GM19193 (cell line): ENCODE measurements at regions not wholly inside any gene's neighbourhood (a gene's known extent, or its start where the extent isn't known, plus 50 kb on each side); places are given as distances from the start of the nearest gene placed in this dataset.

Experiments
- POLR2A ChIP-seq: IDR thresholded peaks from 4 replicates; pipeline ENCODE4 v1.6.1; 2011; ENCODE audit not compliant: insufficient read depth, insufficient read length; ENCODE audit errors: extremely low read depth

GRCh38 chr16:87014112-87014511 is 303.1 kb downstream of the C16orf95 start:
- TF ChIP-seq POLR2A, result no peak

GRCh38 chr16:87015021-87015420 is 302.2 kb downstream of the C16orf95 start:
- no peak for TF ChIP-seq POLR2A

GRCh38 chr16:87016046-87017035 is 300.9 kb downstream of the C16orf95 start:
- TF ChIP-seq POLR2A, result no peak

DNA sequence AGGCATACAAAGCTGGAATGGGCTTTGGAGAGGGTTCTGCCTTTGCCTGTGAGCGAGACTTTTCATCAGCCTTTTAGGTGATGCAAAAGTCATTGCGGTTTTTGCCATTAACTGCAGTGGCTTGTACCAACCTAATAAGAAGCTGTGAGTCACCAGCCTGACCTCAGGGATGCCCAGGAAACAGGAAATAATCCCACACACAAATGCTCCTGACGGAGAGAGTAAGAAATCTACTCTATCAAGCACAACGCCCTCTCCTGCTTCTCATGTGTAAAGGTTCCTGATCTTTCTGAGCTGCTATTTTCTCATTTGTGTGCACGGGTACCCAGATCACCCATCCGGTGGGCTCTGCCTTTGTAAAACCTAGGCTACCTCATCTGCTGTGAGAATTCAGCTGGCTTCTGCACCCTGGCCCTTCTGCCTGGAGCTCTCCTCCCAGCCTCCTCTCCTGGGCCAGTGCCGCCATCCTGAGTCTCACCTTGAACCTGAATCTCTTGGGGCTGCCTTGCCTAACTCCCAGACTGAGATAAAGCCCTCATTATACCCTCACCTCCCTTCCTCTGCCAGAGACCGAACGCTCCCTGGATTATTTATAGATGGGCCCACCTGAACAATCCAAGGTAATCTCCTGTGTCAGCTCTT is 299.7 kb downstream of the C16orf95 start:
- no peak for TF ChIP-seq POLR2A

DNA sequence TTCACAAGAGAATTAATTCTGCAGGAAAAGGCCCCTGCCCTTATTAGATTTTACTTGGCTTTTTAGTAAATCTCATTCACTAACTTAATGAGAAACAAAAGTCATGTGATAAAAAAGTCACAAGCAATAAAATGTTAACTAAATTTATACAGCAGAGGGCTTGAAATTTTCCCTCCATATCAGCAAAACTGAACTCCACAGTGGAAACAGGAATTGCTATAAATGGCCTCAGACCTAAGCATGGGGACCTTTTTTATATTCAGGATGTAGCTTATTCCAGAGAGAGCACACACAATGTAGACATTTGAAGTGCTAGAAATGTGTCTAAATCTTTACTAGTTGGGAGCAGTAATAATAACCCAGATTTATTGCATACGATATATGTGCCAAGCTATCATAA is 291.5 kb downstream of the C16orf95 start:
- TF ChIP-seq POLR2A, result no peak

- no peak for TF ChIP-seq POLR2A
Observed at GRCh38 chr16:87027056-87027616, 290.1 kb downstream of the C16orf95 start.

DNA sequence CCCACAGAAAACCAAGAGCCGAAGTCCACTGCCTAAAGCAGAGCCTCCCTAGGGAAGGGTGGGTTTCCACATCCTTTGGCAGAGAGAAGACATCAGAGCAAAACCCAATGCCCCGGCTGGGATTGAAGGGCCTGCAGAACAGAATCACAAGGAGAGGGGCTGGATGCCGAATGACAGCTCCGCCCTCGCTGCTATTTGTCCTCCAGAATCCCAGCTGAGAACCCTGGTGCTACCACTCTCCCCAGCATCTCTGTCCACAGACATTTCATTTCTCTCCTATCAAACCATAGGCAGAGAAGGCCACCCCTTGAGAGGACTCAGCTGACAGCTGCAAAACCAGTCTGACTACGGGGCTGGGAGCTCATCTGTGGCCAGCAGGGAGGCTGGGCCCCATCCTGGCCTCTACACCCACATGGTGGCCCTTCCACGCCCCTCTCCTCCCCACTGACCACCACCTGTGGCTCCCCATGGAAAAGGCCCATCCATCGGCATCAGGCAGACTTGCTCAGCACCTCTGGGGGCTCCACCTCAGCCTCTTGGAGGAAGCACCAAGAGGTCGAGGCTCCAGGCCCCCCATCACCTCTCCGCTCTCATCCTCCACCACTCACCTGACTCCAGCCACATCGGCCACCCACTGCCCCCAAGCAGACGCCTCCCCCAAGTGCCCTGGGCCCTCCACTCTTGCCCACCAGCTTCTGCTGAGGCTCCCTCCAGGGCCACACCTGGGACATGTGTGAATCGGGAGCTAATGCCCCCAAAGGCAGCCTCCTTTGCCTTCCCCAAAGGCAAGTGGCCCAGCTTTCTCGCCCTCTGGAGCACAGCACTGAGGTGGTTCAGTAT is 288.5 kb downstream of the C16orf95 start:
- no peak for TF ChIP-seq POLR2A

- TF ChIP-seq POLR2A, result no peak
Observed at GRCh38 chr16:87032554-87032953, 284.6 kb downstream of the C16orf95 start.

DNA sequence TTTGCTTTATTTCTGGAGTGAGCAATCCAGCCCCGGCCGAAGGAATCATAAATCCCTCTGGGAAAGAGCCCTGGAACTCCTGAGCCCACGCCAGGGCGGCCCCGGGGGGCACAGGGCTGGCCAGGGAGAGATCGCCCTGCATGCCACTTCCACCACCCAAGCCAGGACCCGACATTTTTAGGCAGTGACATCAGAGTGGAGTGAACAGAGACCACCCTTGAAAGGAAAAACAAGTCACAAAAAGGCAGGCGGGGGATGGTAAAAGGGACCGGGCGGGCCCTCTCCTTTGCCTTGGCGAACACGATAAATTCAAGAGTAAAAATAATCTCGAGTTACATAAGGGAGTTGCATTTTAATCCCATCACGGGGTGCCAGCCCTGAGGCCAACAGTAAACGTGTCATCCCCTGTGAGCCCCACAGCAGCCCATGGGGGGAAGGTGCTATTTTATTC is 284.1 kb downstream of the C16orf95 start:
- TF ChIP-seq POLR2A, result no peak

DNA sequence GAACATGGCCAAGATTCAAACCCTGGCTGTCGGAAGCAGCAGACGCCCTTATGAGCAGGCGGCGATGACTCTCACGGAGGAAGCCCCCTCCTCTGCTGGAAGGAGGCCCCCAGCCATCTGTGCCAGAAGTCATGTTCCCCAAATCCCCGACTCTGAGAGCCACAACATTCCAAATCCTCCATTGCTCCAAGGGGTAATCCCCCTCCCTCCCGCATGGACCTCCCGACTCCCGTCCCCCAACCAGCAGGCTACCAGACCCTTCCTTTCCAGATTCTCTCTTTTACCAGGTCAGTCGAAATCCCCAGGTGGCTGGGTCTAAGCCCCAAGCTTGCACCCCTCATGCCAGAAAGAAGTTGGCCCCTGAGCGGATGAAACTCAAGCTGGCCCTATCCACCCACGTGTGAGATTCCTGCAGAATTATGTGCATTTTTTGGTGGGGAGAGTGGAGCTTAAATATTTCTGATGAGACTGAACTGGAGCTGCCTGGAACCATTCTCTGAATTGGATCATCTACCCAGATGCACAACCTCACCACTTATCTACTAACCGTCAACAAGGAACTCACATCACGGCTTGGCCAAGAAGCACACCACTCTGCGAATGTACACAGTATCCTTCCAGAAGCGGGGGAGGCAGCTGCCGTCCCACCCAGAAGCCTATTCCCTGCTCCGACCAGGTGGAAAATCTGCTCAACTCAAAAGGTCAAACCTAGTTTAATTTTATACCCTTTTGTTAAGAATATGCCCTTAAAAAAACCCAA is 283.5 kb downstream of the C16orf95 start:
- TF ChIP-seq POLR2A, result no peak

DNA sequence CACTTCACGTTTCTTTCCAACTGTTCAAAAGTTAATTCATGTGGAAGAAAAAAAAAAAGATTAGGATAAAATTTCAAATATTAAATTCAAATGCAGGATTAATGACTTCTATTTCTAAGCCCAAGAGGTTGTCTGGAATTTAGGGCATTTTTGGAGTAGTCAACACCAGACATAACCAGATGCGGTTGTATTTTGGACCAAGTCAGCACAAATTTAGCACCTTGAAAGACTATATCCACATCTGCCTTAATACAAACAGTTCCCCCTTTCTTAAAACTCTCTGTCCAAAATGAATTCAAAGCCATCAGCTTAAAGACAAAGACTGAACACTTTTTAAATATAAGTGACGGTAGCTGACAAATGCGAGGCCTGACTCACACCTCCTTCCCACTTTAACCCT is 282.9 kb downstream of the C16orf95 start:
- TF ChIP-seq POLR2A, result no peak

DNA sequence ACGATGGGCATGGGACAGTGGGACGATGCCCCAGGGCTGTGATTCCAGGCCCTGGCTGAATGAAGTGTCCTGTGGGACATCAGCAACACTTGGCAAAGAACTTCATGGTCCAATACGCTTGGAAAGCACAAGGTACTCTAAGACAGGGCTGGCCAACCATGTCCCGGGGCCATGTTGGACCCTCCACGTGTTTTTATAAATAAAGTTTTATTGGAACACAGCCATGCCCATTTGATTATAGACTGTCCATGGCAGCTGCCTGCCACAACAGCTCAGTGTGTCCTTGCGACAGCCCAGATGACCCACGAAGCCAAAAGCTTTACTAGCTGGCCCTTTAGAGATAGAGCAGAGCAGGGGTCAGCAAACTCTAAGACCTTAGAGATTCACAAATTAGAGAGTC is 282.1 kb downstream of the C16orf95 start:
- TF ChIP-seq POLR2A, result no peak

GRCh38 chr16:87037012-87037411 is 280.2 kb downstream of the C16orf95 start:
- no peak for TF ChIP-seq POLR2A
